ENCODE measurements at regions not wholly inside any gene's neighbourhood (a gene's known extent, or its start where the extent isn't known, plus 50 kb on each side); places are given as distances from the start of the nearest gene placed in this dataset.

GRCh38 chr6:128666405-128666804 lies 146.0 kb upstream of the PTPRK start:
- no peak for DNase-seq (ENCODE audit: low spot score)

- DNase-seq (ENCODE audit: low spot score), result no peak
Observed at GRCh38 chr6:128663238-128663637, 142.8 kb upstream of the PTPRK start.

DNA sequence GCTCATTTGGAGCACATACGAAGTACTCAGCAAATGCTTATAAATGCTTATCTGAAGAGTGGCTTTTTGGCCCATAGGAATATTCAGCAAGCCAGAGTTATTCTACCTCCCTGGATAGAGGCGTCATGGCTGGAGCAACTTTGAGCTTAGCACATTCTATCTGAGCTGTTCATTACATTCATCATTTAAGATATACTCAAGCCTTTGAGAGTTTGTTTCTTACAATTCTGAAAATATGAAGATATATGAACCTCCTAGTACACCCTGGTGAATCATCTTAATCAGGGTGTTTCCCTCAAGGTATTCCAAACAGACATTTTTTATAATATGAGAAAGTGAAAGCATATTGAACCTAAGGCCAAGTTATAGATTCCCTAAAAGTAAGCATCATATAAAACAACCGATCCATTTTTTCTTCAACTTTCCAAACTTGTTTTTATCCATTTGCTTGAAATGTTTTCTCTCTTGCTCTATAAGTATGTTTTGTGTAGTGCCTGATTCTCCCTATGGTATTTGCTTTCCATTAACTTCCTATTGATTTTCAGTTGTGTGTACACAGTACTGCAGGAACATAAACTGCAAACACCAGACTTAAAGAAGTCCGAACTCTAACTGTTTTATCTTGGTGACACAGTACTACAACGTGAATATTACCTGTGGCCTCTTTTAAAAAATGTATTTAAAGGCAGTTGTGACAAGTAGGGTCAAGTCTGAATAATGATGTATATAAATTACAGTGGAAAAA lies 139.7 kb upstream of the PTPRK start:
- DNase-seq (ENCODE audit: low spot score), result no peak

DNA sequence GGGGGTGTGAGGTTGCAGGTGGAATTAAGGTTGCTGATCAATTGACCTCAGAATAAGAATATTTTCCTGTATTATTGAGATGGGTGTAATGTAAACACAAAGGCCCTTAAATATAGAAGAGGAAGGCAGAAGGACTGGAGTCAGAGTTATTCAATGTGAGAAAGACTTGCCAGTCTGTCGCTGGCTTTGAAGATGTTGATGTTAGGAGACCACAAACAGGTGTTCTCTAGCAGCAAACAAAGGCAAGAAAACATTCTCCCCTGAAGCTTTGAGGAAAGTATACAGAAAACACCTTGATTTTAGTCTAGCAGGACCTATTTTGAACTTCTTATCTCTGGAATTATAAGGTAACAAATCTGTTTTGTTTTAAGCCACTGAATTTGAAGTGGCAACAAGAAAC lies 138.9 kb upstream of the PTPRK start:
- no peak for DNase-seq (ENCODE audit: low spot score)

DNA sequence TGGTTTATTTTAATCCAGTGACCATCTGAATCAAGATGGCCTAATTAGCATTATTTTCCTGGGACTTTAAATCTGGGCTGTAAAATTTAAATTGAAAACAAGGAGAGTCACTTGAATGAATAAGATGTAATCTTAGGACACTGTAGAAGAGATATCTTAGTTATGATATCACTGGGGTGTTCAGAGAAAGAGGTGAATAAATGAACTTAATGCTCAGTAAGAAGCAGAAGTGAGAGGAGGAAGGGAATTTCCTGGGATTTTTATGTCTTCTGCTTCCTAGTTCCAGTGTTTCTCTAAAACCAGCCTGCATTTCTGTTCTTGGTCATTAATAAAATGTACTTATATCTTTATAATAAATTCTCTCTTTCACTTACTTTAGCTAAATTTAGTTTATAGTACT lies 136.8 kb upstream of the PTPRK start:
- no peak for DNase-seq (ENCODE audit: low spot score)

DNA sequence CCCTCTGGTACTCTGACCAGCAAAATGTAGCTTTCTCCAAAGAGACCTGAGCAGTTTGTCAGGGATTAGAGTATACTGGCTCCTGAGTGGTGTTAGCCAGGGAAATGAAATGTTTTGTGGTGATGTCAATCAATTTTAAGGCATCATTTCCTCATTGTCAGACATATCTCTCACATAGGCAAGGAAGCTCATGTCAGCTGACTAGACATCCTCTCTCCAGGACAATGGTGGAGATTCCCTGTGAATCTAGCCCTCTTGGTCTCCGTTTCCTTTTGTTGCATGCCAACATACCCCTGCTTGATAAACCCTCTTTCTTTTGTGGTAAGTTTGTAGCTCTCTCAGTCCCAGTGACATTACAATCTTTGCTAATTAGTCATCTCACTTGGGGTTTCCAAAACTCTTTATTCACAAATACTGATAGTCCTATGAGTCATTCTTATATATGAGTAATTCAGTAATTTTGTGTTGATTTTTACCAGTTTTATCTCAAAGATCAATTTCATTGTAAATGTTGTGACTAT lies 135.6 kb upstream of the PTPRK start:
- no peak for DNase-seq (ENCODE audit: low spot score)

- DNase-seq (ENCODE audit: low spot score), result no peak
Observed at GRCh38 chr6:128648022-128648598, 127.7 kb upstream of the PTPRK start.

DNA sequence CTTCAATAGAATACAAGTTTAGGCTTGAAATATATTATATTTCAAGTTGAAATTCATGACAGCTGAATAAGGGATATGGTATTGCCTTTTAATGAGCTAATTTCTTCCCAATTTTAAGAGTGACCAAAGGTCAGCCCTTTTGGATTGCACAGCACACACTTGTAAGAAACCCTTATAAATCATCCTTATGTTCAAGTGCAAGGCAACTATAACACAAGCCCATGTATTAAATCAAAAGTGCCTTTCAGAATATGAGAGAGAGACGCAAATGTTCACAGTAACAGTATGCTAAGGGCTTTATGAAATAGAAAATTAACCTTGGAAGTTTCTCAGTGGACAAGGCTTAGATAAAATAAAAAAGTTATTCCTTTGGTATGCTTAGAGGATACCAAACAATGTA lies 121.7 kb upstream of the PTPRK start:
- DNase-seq (ENCODE audit: low spot score), result no peak

DNA sequence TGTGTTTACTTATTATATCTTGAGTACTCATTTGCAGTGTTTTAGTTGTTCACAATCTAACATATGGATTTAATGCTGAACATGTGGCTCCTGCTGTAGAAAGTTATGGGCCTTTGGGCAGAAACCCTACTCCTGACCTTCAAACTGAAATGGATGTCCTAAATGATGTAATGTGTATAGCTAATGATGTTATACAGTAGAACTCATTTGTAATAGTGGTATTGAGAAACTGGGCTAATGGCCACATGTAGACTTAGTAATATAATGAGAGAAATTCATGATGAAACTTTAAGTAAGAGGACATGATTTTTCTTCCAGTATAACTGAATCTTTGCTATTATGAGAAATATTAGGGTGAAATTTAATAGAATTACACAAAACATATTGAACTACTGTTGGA lies 121.3 kb upstream of the PTPRK start:
- DNase-seq (ENCODE audit: low spot score), result no peak

DNA sequence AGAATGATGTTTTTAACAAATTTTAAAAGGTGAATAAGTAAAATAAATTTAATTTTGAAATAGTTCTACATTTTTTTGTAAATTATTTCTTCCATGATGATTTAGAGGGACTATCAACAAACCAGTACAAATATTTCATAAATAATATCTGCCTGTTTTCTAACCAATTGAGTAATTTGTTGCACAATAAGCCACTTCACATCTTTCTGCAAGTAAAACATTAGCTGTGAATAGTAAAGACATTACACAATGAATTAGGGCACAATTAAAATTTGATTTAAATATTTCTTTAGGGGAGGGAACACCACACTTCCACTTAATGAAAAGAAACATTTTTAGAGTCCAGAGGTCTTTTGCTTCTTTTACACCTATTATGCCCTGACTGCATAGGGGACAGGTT lies 118.4 kb upstream of the PTPRK start:
- no peak for DNase-seq (ENCODE audit: low spot score)

DNA sequence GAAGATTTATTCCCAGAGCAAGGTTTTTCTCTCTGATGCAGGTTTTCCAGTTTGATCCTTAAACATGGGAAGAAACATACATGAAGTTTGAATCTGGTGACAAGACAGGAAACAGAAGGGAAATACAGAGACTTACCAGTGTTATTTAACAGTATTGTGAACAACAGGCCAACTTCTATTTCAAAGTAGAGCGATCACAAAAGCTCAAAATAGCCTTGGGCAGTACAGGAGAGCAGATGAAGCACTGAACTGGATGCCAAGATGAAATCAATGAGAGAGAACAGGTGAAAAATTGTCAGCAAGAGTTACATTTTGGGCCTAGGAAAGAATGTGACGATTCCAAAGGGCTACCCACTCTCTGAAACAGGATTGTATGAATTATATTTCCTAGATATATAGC lies 114.8 kb upstream of the PTPRK start:
- no peak for DNase-seq (ENCODE audit: low spot score)

DNA sequence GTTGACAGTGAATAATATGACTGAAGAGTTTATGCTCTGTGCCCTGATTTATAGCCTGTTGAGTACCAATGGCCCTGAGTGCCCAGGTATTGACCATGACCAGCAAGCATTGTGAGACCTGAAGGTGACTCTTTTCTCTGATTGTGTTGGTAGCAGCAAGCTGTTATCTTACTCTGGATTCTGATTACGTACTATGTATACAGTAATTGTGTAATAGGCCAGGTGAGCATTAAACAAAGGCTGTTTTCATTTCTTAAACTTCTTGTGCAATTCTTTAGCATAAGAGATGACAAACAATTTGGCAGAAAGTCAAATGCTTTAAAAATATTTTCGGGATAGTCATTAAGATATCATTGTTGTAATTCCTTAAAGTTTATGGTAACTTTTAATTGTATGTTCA lies 111.7 kb upstream of the PTPRK start:
- no peak for DNase-seq (ENCODE audit: low spot score)

GRCh38 chr6:128631031-128631430 lies 110.6 kb upstream of the PTPRK start:
- DNase-seq (ENCODE audit: low spot score), result no peak

DNA sequence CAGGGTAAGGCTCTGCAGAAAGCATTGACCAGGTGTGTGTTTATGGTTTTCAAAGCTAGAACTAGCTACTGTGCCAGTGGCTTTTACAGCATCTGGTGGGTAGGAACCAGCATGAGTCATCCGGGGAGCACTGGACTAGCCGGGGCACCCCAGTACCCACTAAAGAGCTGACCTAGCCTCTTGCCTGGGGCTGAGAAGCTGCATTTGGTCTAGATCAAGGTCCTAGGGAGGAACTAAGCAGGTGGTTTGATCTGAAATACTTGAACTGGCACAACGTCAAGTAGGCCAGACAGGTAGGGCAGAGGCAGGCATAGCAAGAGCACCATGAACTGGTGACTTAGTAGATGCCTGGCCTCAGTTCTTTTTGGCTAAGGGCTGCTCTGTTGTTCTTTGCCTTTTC lies 109.8 kb upstream of the PTPRK start:
- no peak for DNase-seq (ENCODE audit: low spot score)

DNA sequence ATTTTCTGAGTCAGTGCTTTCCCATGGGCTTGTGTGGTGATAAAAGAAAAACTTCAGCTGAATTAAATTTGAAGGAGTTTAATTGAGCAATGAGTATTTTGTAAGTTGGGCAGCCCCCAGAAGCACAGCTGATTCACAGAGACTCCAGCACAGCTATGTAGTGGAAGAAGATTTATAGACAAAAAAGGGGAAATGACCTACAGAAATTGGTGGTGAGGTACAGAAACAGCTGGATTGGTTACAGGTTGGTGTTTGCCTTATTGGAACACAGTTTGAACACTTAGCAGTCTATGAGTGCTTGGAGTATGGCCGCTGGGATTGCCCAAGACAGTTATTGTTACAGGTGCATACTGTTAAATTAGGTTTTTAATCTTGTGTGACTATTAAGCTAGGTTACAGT lies 96.9 kb upstream of the PTPRK start:
- DNase-seq (ENCODE audit: low spot score), result no peak

DNA sequence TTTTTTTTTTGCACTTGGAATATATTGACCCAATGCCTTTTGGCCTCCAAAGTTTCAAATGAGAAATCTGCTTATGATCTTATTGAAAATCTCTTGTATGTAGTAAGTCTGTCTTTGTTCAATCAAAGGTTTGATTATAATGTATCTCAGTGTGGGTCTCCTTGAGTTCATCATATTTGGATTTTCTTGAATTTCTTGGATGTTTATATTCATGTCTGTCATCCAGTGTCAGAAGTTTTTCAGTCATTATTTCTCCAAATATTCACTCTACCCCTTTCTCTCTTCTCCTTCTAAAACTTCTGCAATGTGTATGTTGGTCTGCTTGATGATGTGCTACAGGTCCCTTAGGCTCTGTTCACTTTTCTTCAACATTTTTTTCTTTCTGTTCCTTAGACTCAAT lies 95.9 kb upstream of the PTPRK start:
- no peak for DNase-seq (ENCODE audit: low spot score)

DNA sequence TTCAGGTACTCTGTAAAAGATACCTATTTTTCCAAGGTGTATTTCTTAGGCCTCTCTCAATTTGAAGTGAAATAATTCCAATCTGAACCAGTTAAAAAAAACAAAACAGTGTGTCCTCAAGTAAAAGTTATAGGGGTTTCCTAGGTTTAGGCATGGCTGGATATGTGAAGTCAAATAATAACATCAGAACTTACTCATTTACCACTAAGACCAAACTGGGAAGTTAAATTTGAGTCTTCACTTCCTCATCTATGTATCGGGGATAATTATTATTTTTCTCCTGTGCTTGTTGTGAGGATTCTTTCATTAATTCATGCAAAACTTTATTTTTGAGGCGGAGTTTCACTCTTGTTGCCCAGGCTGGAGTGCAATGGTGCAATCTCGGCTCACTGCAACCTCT lies 86.2 kb upstream of the PTPRK start:
- DNase-seq (ENCODE audit: low spot score), result no peak

DNA sequence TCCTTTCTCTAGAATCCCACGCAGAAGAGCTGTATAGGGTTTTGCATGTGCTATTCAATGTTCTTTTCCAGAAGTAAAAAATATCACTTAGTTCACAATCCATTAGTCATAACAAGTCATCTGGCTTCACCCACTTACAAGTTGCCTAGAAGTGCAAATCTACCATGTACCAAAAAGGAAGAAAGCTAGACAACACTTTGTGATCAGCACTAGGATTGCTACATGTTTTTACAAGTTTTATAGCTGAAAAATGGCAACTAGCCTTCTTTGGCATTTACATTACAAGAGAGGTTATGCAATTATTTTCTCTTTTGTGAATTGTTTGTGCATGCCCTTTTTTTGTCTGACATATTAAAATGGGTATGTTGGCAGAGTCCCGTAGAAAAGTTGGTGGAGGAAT lies 85.6 kb upstream of the PTPRK start:
- no peak for DNase-seq (ENCODE audit: low spot score)

DNA sequence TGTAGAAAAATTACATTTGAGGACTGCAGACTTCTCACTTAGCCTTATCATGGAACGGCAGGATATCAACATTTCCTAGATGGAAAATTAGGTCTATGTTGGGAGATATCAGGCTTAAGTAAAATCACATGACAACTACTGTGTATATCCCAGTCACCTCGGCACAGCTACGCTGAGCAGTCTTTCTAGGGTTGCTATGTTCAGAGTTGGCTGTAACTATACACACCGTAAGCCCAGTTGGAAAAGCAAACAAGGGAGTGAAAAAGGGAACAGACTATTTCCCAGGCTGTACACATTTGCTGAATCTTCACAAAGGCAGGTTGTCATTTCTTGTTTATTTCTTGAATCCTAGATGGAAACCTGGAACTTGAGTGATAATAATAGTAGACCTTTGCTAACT lies 80.7 kb upstream of the PTPRK start:
- DNase-seq (ENCODE audit: low spot score), result no peak

DNA sequence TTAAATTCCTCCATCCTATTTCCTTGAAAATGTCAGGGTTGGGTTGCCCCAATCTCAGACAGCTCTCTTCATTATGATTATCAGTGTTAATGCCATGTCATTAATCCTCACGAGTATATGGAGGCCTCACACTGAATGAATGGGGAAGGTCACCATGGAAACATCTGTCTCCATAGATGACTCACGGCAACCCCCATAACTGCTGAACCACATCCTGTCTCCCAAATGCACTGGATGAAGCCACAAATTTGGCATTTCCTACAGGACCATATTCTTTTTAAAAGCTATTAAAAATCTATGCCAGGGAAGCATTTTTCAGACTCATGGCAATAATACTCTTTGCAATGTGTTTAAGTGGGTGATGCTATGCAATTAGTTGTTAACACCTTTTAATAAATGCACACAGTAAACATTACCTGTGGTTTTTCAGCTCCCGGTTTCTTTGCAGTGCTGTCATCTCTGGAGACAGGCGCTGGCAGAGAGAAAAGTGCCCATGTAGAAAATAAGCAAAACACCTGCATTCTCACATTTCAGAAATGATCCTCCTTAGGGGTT lies 80.1 kb upstream of the PTPRK start:
- no peak for DNase-seq (ENCODE audit: low spot score)

- no peak for DNase-seq (ENCODE audit: low spot score)
Observed at GRCh38 chr6:128599036-128599435, 78.6 kb upstream of the PTPRK start.

GRCh38 chr6:128598571-128598970 lies 78.2 kb upstream of the PTPRK start:
- no peak for DNase-seq (ENCODE audit: low spot score)

DNA sequence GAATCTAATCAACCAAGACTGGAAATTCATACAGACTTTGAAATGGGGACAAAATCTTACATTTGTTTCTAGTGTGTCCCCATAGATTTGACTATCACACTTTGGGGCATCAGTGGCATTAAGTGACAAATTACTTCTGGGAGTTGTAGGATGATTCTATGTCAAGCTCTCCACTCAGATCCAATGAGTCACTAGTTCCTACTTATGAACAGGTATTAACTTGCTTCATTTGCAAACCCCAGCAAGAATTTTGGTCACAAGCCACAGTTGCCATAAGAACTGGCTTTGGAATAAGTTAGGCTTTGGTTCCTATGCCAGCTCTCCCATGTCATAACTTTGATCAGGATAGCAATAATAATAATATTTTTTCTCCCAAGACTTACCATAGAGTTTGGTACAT lies 77.6 kb upstream of the PTPRK start:
- no peak for DNase-seq (ENCODE audit: low spot score)

DNA sequence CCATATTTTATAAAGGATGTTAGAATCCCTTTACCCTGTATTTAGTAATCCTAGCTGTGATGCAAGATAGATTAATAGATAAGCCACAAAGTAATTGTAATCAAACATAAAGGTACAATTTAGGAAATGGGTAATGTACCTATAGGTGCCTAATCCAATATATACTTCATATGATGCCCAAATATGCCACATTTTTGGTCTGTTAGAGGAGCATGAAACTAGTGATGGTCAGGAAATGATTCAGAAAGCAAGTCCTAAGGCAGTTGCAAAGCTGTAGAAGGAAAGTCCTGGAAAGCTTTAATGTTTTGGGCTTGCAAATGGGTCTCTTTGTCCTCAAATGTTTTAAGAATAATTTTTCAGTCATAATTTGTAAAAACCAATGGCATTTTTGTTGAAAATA lies 76.6 kb upstream of the PTPRK start:
- DNase-seq (ENCODE audit: low spot score), result no peak

Data from CD4-positive, alpha-beta T cell treated with Interleukin-2 at 100 ng/mL for 4 hours (primary cell).